ENCODE measurements at regions not wholly inside any gene's neighbourhood (a gene's known extent, or its start where the extent isn't known, plus 50 kb on each side); places are given as distances from the start of the nearest gene placed in this dataset.

GRCh38 chr10:113470372-113471240 is 82.2 kb upstream of the HABP2 start:
- no peak for TF ChIP-seq CTCF (IDR thresholded peaks at IDR 0.05; ENCODE audit: insufficient read depth, low read length)
- no peak for TF ChIP-seq POLR2AphosphoS5 (IDR thresholded peaks at IDR 0.05; ENCODE audit: low read depth)

Data from HL-60 (cell line).